CD4-positive, alpha-beta T cell (primary cell): ENCODE measurements at regions not wholly inside any gene's neighbourhood (a gene's known extent, or its start where the extent isn't known, plus 50 kb on each side); places are given as distances from the start of the nearest gene placed in this dataset.

Source experiments
- ATAC-seq: fragments of 200-7000 bp; cut with Tn5 transposase; one replicate; pipeline ENCODE4 v1.10.0; 2022; ENCODE audit warnings: mild to moderate bottlenecking; ENCODE audit not compliant: poor library complexity
- CTCF ChIA-PET: fragments of 350-600 bp; sonication (Branson Sonifier 250); formaldehyde crosslinking; loops from one replicate; lab custom pipeline; 2021; ENCODE audit warnings: antibody characterized with exemption, inconsistent platforms; lab: Charles Lee
- POLR2A ChIA-PET: fragments of 350-600 bp; sonication (Branson Sonifier 250); formaldehyde crosslinking; loops from one replicate; lab custom pipeline; 2021; ENCODE audit warnings: antibody characterized with exemption, inconsistent platforms; lab: Charles Lee
- DNase-seq, 14 experiments: peaks; one replicate each; pipeline ENCODE4 v3.0.0-alpha.2; 2013 to 2020; ENCODE audit warnings: mixed read lengths in 2 of 14
- H3K27ac ChIP-seq, 2 donors: one replicate each; pipeline versions ENCODE4 v1.5.1 to v1.7.0; 2013; ENCODE audit warnings: low read length in 2 of 2, low read depth in 1 of 2, mild to moderate bottlenecking in 1 of 2
- H3K27me3 ChIP-seq, 2 experiments: 1 replicate in 1 of 2; 2 replicates in 1 of 2; pipeline versions ENCODE4 v1.6.1 to v1.7.0; 2013; ENCODE audit warnings: low read length in 2 of 2, control low read depth in 1 of 2, mild to moderate bottlenecking in 1 of 2, moderate library complexity in 1 of 2; ENCODE audit not compliant: insufficient read depth in 2 of 2, control insufficient read depth in 1 of 2
- H3K36me3 ChIP-seq: one replicate; pipeline ENCODE4 v1.6.1; 2013; ENCODE audit warnings: low read length, control low read depth; ENCODE audit not compliant: insufficient read depth
- H3K4me1 ChIP-seq: one replicate; pipeline ENCODE4 v1.6.1; 2013; ENCODE audit warnings: low read length, control low read depth; ENCODE audit not compliant: insufficient read depth
- H3K4me3 ChIP-seq: one replicate; pipeline ENCODE4 v1.5.1; 2013; ENCODE audit warnings: mild to moderate bottlenecking, low read length, moderate library complexity
- H3K9me3 ChIP-seq, 2 experiments: 1 replicate in 1 of 2; 2 replicates in 1 of 2; pipeline versions ENCODE4 v1.6.1 to v1.7.0; 2013; ENCODE audit warnings: low read length in 2 of 2, mild to moderate bottlenecking in 2 of 2, control low read depth in 1 of 2, moderate library complexity in 1 of 2; ENCODE audit not compliant: control insufficient read depth in 1 of 2, insufficient read depth in 1 of 2
- H3K27ac Mint-ChIP-seq: one replicate; pipeline ENCODE4 v1.8.0; 2020; ENCODE audit warnings: mixed read lengths
- H3K27me3 Mint-ChIP-seq: one replicate; pipeline ENCODE4 v1.8.0; 2021; ENCODE audit warnings: mixed read lengths
- H3K36me3 Mint-ChIP-seq: one replicate; pipeline ENCODE4 v1.8.0; 2021; ENCODE audit warnings: low read depth, mixed read lengths
- H3K4me1 Mint-ChIP-seq: one replicate; pipeline ENCODE4 v1.8.0; 2021; ENCODE audit warnings: low read depth, mixed read lengths
- H3K4me3 Mint-ChIP-seq: one replicate; pipeline ENCODE4 v1.8.0; 2020; ENCODE audit warnings: mild to moderate bottlenecking, mixed read lengths
- H3K9me3 Mint-ChIP-seq: one replicate; pipeline ENCODE4 v1.8.0; 2020; ENCODE audit warnings: mixed read lengths
- CTCF ChIP-seq: fragments of 200-600 bp; IDR thresholded peaks from one replicate; pipeline ENCODE4 v1.8.0; 2022; ENCODE audit warnings: antibody characterized with exemption, mild to moderate bottlenecking
- intact Hi-C, 2 experiments: fragments of 100-400 bp; cut with DNase I in 1 of 2; cut with micrococcal nuclease in 1 of 2; formaldehyde crosslinking; loops; one replicate each; pipeline versions ENCODE4 v1.15.1 to v1.9.0; 2023 to 2025; cut with DNase I, micrococcal nuclease

GRCh38 chr19:28960986-28961705 lies 251.8 kb downstream of the UQCRFS1 start:
- Histone ChIP-seq H3K4me3 (no peak overlapping the region), H3K4me1 (no peaks in the 10 kb centered on the region), H3K9me3 (no peaks in the 10 kb centered on the region), H3K36me3 (no peaks in the 10 kb centered on the region), H3K27me3 (peaks cover 0 to 6% of the 10 kb centered on the region in 2 experiments), H3K27ac (no peak overlapping the region)
- no peak overlapping the region for H3K27ac Mint-ChIP-seq
- no peak for ATAC-seq
- DNase-seq: no peak
- no peaks in the 10 kb centered on the region for H3K9me3 Mint-ChIP-seq
- TF ChIP-seq CTCF: no peak
- H3K4me3 Mint-ChIP-seq: no peak overlapping the region
- no peaks in the 10 kb centered on the region for H3K4me1 Mint-ChIP-seq
- intact Hi-C loops: no loop called here
- CTCF ChIA-PET: no interaction called here
- H3K36me3 Mint-ChIP-seq: no peaks in the 10 kb centered on the region
- H3K27me3 Mint-ChIP-seq: peaks cover 8% of the 10 kb centered on the region
- POLR2A ChIA-PET: no interaction called here

GRCh38 chr19:28960586-28960985 lies 252.4 kb downstream of the UQCRFS1 start:
- DNase-seq: no peak
- Histone ChIP-seq H3K36me3 (no peaks in the 10 kb centered on the region), H3K9me3 (peaks cover 0 to 4% of the 10 kb centered on the region in 2 experiments), H3K4me1 (no peaks in the 10 kb centered on the region), H3K27ac (no peak overlapping the region), H3K4me3 (no peak overlapping the region), H3K27me3 (peaks cover 0 to 6% of the 10 kb centered on the region in 2 experiments)
- POLR2A ChIA-PET: no interaction called here
- Mint-ChIP-seq H3K27ac (no peak overlapping the region), H3K9me3 (no peaks in the 10 kb centered on the region), H3K36me3 (no peaks in the 10 kb centered on the region), H3K27me3 (peaks cover 8% of the 10 kb centered on the region), H3K4me1 (no peaks in the 10 kb centered on the region), H3K4me3 (no peak overlapping the region)
- CTCF ChIA-PET: no interaction called here
- no peak for TF ChIP-seq CTCF
- intact Hi-C loops: no loop called here
- ATAC-seq: no peak

GRCh38 chr19:28956961-28957360 lies 256.0 kb downstream of the UQCRFS1 start:
- peaks cover 6% of the 10 kb centered on the region for H3K9me3 Mint-ChIP-seq
- no peak for TF ChIP-seq CTCF
- ChIA-PET CTCF (no interaction called here), POLR2A (no interaction called here)
- no peak overlapping the region for H3K27ac ChIP-seq
- H3K4me1 ChIP-seq: no peaks in the 10 kb centered on the region
- intact Hi-C loops: no loop called here
- H3K27ac Mint-ChIP-seq: no peak overlapping the region
- H3K9me3 ChIP-seq: peaks cover 0 to 9% of the 10 kb centered on the region in 2 experiments
- H3K4me1 Mint-ChIP-seq: no peaks in the 10 kb centered on the region
- H3K36me3 ChIP-seq: no peaks in the 10 kb centered on the region
- H3K27me3 ChIP-seq: peaks cover 0 to 6% of the 10 kb centered on the region in 2 experiments
- DNase-seq (no peak), ATAC-seq (no peak)
- H3K4me3 Mint-ChIP-seq: no peak overlapping the region
- no peaks in the 10 kb centered on the region for H3K36me3 Mint-ChIP-seq
- peaks cover 4% of the 10 kb centered on the region for H3K27me3 Mint-ChIP-seq
- no peak overlapping the region for H3K4me3 ChIP-seq
